Testis (tissue), 2 donors: ENCODE measurements at regions not wholly inside any gene's neighbourhood (a gene's known extent, or its start where the extent isn't known, plus 50 kb on each side); places are given as distances from the start of the nearest gene placed in this dataset.
"Not testable (repeated sequence)": the region's sequence is repeated elsewhere in the genome, so short reads cannot be mapped to it uniquely, and the experiment has no call there.

Source experiments
- DNase-seq: peaks from one replicate; pipeline ENCODE4 v3.0.0-alpha.2; 2019
- H3K27ac ChIP-seq, 2 donors: fragments of 200-600 bp; sonication (generic); one replicate each; pipeline ENCODE4 v1.5.1; 2019
- H3K27me3 ChIP-seq: fragments of 200-600 bp; sonication (generic); one replicate; pipeline ENCODE4 v1.5.1; 2019
- H3K36me3 ChIP-seq: fragments of 200-600 bp; sonication (generic); one replicate; pipeline ENCODE4 v1.5.1; 2017; ENCODE audit warnings: low read depth; ENCODE audit errors: missing control alignments
- H3K4me1 ChIP-seq: fragments of 200-600 bp; sonication (generic); one replicate; pipeline ENCODE4 v1.5.1; 2019
- H3K4me3 ChIP-seq, 2 donors: fragments of 200-600 bp; sonication (generic); one replicate each; pipeline ENCODE4 v1.5.1; 2017 to 2019
- H3K9me3 ChIP-seq: fragments of 200-600 bp; sonication (generic); one replicate; pipeline ENCODE4 v1.5.1; 2017
- POLR2A ChIP-seq: fragments of 450-650 bp; IDR thresholded peaks from one replicate; pipeline ENCODE4 v1.6.1; 2017; ENCODE audit warnings: antibody characterized with exemption, mild to moderate bottlenecking, moderate library complexity
- WGBS, 2 donors: methylation state at CpG; one replicate each; pipeline ENCODE4 v1.1.5; 2018; 5-methylcytosine and 5-hydroxymethylcytosine counted together
- intact Hi-C: fragments of 100-400 bp; cut with DNase I; formaldehyde crosslinking; loops from one replicate; pipeline ENCODE4 v1.15.1; 2023; ENCODE audit warnings: low total_unique reads
- TF ChIP-seq, protein P1 (sequence below), 3 experiments: fragments of 450-650 bp in 2 of 3; fragments of 200-600 bp in 1 of 3; sonication (generic) in 1 of 3; IDR thresholded peaks; one replicate each; pipeline ENCODE4 v1.5.1; 2016 to 2019; ENCODE audit warnings: antibody characterized with exemption in 3 of 3, mild to moderate bottlenecking in 2 of 3, moderate library complexity in 1 of 3

DNA sequence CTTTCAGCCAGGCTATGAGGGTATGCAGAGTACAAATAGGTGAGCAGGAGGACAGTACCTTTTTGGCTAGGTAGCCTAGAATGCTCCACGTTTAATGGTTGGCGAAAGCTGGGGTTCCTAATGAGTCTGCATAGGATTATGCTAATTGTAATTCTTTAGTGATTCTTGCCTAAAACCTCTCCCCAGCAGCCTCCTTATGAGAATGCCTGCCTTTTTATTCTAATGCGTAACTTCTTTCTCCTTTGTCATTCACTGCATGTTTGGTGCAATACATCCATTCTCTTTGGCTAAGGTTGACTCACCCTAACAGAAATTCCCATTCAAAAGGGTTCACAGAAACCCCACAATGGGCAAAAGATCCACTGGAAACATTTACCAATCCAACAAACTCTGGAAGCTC lies 752.2 kb downstream of the FSCB start:
- no peaks in the 10 kb centered on the region for H3K36me3 ChIP-seq
- H3K27ac ChIP-seq = no peak overlapping the region
- no peak for DNase-seq
- TF ChIP-seq, protein P1, sequence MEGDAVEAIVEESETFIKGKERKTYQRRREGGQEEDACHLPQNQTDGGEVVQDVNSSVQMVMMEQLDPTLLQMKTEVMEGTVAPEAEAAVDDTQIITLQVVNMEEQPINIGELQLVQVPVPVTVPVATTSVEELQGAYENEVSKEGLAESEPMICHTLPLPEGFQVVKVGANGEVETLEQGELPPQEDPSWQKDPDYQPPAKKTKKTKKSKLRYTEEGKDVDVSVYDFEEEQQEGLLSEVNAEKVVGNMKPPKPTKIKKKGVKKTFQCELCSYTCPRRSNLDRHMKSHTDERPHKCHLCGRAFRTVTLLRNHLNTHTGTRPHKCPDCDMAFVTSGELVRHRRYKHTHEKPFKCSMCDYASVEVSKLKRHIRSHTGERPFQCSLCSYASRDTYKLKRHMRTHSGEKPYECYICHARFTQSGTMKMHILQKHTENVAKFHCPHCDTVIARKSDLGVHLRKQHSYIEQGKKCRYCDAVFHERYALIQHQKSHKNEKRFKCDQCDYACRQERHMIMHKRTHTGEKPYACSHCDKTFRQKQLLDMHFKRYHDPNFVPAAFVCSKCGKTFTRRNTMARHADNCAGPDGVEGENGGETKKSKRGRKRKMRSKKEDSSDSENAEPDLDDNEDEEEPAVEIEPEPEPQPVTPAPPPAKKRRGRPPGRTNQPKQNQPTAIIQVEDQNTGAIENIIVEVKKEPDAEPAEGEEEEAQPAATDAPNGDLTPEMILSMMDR (IDR thresholded peaks at IDR 0.05) = no peak
- no peak for TF ChIP-seq POLR2A
- intact Hi-C loops = no loop called here
- WGBS, 2 donors = 85 to 89% methylated on average over 3 of the region's 3 CpGs
- H3K27me3 ChIP-seq = no peaks in the 10 kb centered on the region
- no peaks in the 10 kb centered on the region for H3K4me1 ChIP-seq
- no peaks in the 10 kb centered on the region for H3K9me3 ChIP-seq
- no peak overlapping the region for H3K4me3 ChIP-seq

DNA sequence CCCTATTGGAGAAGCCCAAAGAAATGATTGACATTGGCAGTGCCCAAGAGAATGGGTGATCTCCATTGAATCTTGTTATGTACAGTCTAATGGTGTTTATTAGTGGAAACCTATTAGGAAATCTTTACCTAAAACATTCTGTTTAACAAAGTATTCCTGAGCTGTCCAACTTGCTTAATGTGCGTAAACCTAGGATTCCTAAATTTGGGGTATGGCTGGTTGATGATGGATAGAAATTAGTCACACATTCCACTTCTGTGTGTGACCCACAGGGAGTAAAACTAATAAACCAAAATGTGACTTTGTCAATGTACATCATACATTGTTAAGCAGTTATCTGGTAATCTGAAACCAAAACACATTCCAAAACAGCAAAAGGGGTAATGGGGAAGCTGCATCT lies 761.3 kb downstream of the FSCB start:
- Histone ChIP-seq H3K27ac (no peak overlapping the region), H3K27me3 (no peaks in the 10 kb centered on the region), H3K9me3 (no peaks in the 10 kb centered on the region), H3K4me1 (no peaks in the 10 kb centered on the region), H3K4me3 (no peak overlapping the region), H3K36me3 (no peaks in the 10 kb centered on the region)
- no peak for DNase-seq
- WGBS, 2 donors = 86 to 98% methylated on average over 1 of the region's 1 CpG
- no peak for TF ChIP-seq POLR2A
- TF ChIP-seq, protein P1 (IDR thresholded peaks at IDR 0.05) = no peak
- intact Hi-C loops = no loop called here

DNA sequence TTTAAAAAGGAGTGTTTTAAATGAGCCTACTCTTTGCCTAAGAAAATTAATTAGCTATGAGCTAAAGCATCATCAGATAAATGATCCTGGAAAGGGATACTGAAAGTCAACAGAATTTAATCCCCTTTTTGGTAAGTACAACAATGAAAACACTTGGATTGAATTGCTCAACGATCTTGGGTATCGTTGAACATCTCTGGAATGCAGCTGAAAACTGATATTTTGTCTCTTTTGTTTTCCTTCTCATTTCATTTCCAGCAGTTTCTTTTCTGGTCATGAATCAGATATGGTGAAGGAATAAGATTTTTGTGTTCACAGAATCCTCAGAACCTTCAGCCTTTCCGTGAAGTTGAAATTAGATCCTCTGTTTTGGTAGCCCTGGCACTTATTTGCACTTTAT lies 771.2 kb downstream of the FSCB start:
- H3K4me3 ChIP-seq = no peak overlapping the region
- DNase-seq = no peak
- no peaks in the 10 kb centered on the region for H3K36me3 ChIP-seq
- TF ChIP-seq POLR2A = no peak
- TF ChIP-seq, protein P1 (IDR thresholded peaks at IDR 0.05) = no peak
- H3K27me3 ChIP-seq = no peaks in the 10 kb centered on the region
- H3K4me1 ChIP-seq = no peaks in the 10 kb centered on the region
- H3K27ac ChIP-seq = no peak overlapping the region
- WGBS, 2 donors = 49 to 58% methylated on average over 3 of the region's 3 CpGs
- H3K9me3 ChIP-seq = no peaks in the 10 kb centered on the region
- intact Hi-C loops = no loop called here

DNA sequence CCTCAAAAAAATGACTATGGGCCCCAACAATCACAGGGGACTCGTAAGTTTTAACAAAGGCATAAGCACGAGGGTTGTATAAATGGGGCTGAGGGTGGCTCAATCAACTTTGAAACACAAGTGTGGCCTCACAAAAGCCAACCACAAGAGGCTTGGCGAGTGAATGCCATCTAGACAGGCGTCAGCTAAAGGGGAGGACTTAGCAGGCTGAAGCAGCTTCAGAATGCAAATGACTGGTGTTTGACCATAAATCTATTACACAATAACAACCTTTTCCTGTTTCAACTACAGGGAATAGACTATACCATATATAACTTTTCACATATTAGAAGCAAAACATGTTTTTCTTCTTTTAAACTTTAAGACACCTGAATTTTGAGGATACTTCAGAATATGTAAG lies 777.9 kb downstream of the FSCB start:
- no peak overlapping the region for H3K4me3 ChIP-seq
- intact Hi-C loops = no loop called here
- H3K9me3 ChIP-seq = no peaks in the 10 kb centered on the region
- WGBS, 2 donors = 80 to 83% methylated on average over 4 of the region's 4 CpGs
- H3K36me3 ChIP-seq = no peaks in the 10 kb centered on the region
- H3K4me1 ChIP-seq = no peaks in the 10 kb centered on the region
- H3K27ac ChIP-seq = no peak overlapping the region
- TF ChIP-seq, protein P1 (IDR thresholded peaks at IDR 0.05) = no peak
- no peak for TF ChIP-seq POLR2A
- H3K27me3 ChIP-seq = no peaks in the 10 kb centered on the region
- DNase-seq = no peak

DNA sequence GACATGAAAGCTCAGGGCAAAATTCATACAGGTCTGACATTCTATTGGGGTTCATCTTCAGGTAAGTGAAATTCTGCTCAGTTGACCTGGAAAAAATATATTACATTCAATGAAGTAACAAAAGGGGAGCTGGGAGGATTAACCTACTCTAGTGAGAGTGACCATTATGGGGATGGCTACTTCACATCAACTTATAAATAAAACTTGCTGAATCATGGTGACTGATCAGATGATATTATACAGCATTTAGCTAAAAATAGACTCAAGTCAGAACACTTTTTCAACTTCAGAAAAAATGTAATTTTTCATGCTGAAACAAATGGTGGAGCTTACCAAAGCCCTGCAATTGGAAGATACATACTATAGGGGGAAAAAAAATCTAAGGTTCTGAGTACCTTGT lies 800.2 kb downstream of the FSCB start:
- no peaks in the 10 kb centered on the region for H3K27me3 ChIP-seq
- intact Hi-C loops = no loop called here
- no peak overlapping the region for H3K27ac ChIP-seq
- H3K4me1 ChIP-seq = no peaks in the 10 kb centered on the region
- no peaks in the 10 kb centered on the region for H3K36me3 ChIP-seq
- DNase-seq = no peak
- H3K4me3 ChIP-seq = no peak overlapping the region
- TF ChIP-seq POLR2A = no peak
- TF ChIP-seq, protein P1 (IDR thresholded peaks at IDR 0.05) = no peak
- no peaks in the 10 kb centered on the region for H3K9me3 ChIP-seq

DNA sequence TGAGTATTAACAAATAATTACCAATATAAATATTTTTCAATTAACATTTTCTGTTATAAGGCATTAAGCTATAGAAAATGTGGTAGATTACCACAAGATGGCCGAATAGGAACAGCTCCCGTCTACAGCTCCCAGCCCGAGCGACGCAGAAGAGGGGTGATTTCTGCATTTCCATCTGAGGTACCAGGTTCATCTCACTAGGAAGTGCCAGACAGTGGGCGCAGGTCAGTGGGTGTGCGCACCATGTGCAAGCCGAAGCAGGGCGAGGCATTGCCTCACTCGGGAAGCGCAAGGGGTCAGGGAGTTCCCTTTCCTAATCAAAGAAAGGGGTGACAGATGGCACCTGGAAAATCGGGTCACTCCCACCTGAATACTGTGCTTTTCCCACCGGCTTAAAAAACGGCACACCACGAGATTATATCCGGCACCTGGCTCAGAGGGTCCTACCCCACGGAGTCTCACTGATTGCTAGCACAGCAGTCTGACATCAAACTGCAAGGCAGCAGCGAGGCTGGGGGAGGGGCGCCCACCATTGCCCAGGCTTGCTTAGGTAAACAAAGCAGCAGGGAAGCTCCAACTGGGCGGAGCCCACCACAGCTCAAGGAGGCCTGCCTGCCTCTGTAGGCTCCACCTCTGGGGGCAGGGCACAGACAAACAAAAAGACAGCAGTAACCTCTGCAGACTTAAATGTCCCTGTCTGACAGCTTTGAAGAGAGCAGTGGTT lies 808.4 kb downstream of the FSCB start:
- H3K4me1 ChIP-seq, H3K27ac ChIP-seq, H3K36me3 ChIP-seq, H3K4me3 ChIP-seq, H3K27me3 ChIP-seq, intact Hi-C loops, H3K9me3 ChIP-seq, DNase-seq: not testable (repeated sequence)
- WGBS, 2 donors = 91% methylated on average over 19 to 20 of the region's 20 CpGs
